H1 (cell line): ENCODE measurements at regions not wholly inside any gene's neighbourhood (a gene's known extent, or its start where the extent isn't known, plus 50 kb on each side); places are given as distances from the start of the nearest gene placed in this dataset.
"Not testable (repeated sequence)": the region's sequence is repeated elsewhere in the genome, so short reads cannot be mapped to it uniquely, and the experiment has no call there.

Experiments
- CTCF ChIA-PET: fragments of 300-600 bp; sonication (Branson Sonifier 250); formaldehyde crosslinking; loops from one replicate; lab custom pipeline; 2021; ENCODE audit not compliant: partially characterized antibody; lab: Charles Lee
- POLR2A ChIA-PET: fragments of 300-600 bp; sonication (Branson Sonifier 250); formaldehyde crosslinking; loops from one replicate; lab custom pipeline; 2021; ENCODE audit warnings: inconsistent platforms; ENCODE audit not compliant: partially characterized antibody; lab: Charles Lee
- DNase-seq, 2 experiments: peaks; one replicate each; pipeline versions ENCODE4 v3.0.0 to v3.0.0-alpha.2; 2010 to 2022; ENCODE audit warnings: low spot score in 2 of 2, low read depth in 1 of 2, mixed read lengths in 1 of 2
- FAIRE-seq: peaks from 2 replicates; lab custom pipeline; 2011; peaks lifted over from hg19 to GRCh38; lab: Jason Lieb, UNC
- H2AFZ ChIP-seq: 2 replicates; pipeline ENCODE4 v1.8.1; 2012; ENCODE audit warnings: low read length, inconsistent platforms
- H2AK5ac ChIP-seq: 2 replicates; pipeline ENCODE4 v1.6.1; 2013; ENCODE audit warnings: low read depth, low read length
- H2BK120ac ChIP-seq: replicated peaks from 2 replicates; pipeline ENCODE3; 2013; ENCODE audit warnings: low read depth, low read length, inconsistent platforms
- H2BK12ac ChIP-seq: 2 replicates; pipeline ENCODE4 v1.6.1; 2013; ENCODE audit warnings: low read depth, low read length
- H2BK15ac ChIP-seq: 2 replicates; pipeline ENCODE4 v1.6.1; 2013; ENCODE audit warnings: low read length
- H2BK20ac ChIP-seq: 2 replicates; pipeline ENCODE4 v1.6.1; 2013; ENCODE audit warnings: low read length
- H2BK5ac ChIP-seq: 2 replicates; pipeline ENCODE4 v1.6.1; 2013; ENCODE audit warnings: low read depth, low read length
- H3K14ac ChIP-seq: 2 replicates; pipeline ENCODE4 v1.6.1; 2013; ENCODE audit warnings: inconsistent platforms; ENCODE audit not compliant: insufficient read length
- H3K18ac ChIP-seq: 2 replicates; pipeline ENCODE4 v1.6.1; 2013; ENCODE audit warnings: low read length; ENCODE audit errors: extremely low read depth
- H3K23ac ChIP-seq: 2 replicates; pipeline ENCODE4 v1.6.1; 2013; ENCODE audit warnings: inconsistent platforms; ENCODE audit not compliant: insufficient read length
- H3K23me2 ChIP-seq: 2 replicates; pipeline ENCODE4 v1.6.1; 2013; ENCODE audit warnings: low read depth, low read length
- H3K27ac ChIP-seq: 2 replicates; pipeline ENCODE4 v1.6.1; 2011; ENCODE audit warnings: low read depth, low read length, inconsistent platforms
- H3K27me3 ChIP-seq, 4 experiments: replicated peaks in 1 of 4; 1 replicate in 1 of 4; 2 replicates in 3 of 4; pipeline versions ENCODE4 v1.6.1 to v1.8.1; 2011 to 2013; ENCODE audit warnings: low read length in 3 of 4, mild to moderate bottlenecking in 3 of 4, inconsistent platforms in 2 of 4, mixed read lengths in 2 of 4, moderate library complexity in 1 of 4; ENCODE audit not compliant: control insufficient read depth in 3 of 4, insufficient read depth in 3 of 4; ENCODE audit errors: extremely low read depth in 1 of 4
- H3K36me3 ChIP-seq, 4 experiments: 2 replicates each; pipeline versions ENCODE4 v1.6.1 to v1.8.1; 2011 to 2013; ENCODE audit warnings: mild to moderate bottlenecking in 4 of 4, low read length in 3 of 4, moderate library complexity in 2 of 4, control low read depth in 1 of 4, inconsistent platforms in 1 of 4; ENCODE audit not compliant: insufficient read depth in 4 of 4, control insufficient read depth in 2 of 4
- H3K4ac ChIP-seq: replicated peaks from 2 replicates; pipeline ENCODE3; 2013; ENCODE audit warnings: low read length, low read depth, mixed read lengths, inconsistent platforms; ENCODE audit not compliant: insufficient read length
- H3K4me1 ChIP-seq, 4 experiments: replicated peaks in 1 of 4; 1 replicate in 1 of 4; 2 replicates in 3 of 4; pipeline versions ENCODE4 v1.6.1 to v1.8.1; 2011 to 2013; ENCODE audit warnings: low read length in 3 of 4, inconsistent platforms in 2 of 4, mixed read lengths in 1 of 4; ENCODE audit not compliant: insufficient read depth in 4 of 4, control insufficient read depth in 3 of 4
- H3K4me2 ChIP-seq, 2 experiments: 2 replicates each; pipeline versions ENCODE4 v1.6.1 to v1.8.1; 2011 to 2013; ENCODE audit warnings: low read depth in 2 of 2, low read length in 2 of 2, control low read depth in 1 of 2, inconsistent platforms in 1 of 2, mild to moderate bottlenecking in 1 of 2; ENCODE audit not compliant: insufficient read depth in 1 of 2
- H3K4me3 ChIP-seq, 4 experiments: fragments of 200-600, 300-600 bp in 1 of 4; sonication (generic), shearing (Covaris generic), sonication (Bioruptor Twin) in 1 of 4; 2 replicates each; pipeline versions ENCODE4 v1.5.1 to v1.8.1; 2011 to 2016; ENCODE audit warnings: low read length in 4 of 4, low read depth in 3 of 4, control low read depth in 2 of 4, inconsistent platforms in 2 of 4, mild to moderate bottlenecking in 2 of 4, mixed read lengths in 1 of 4, moderate library complexity in 1 of 4; ENCODE audit not compliant: insufficient read depth in 2 of 4; ENCODE audit errors: extremely low read depth in 1 of 4
- H3K56ac ChIP-seq: replicated peaks from 2 replicates; pipeline ENCODE3; 2013; ENCODE audit warnings: low read depth, mild to moderate bottlenecking, mixed read lengths, low read length, inconsistent platforms; ENCODE audit not compliant: insufficient read length
- H3K79me1 ChIP-seq: 2 replicates; pipeline ENCODE4 v1.6.1; 2013; ENCODE audit warnings: low read depth, low read length, control low read depth
- H3K79me2 ChIP-seq, 2 experiments: 2 replicates each; pipeline versions ENCODE4 v1.6.1 to v1.8.1; 2012 to 2013; ENCODE audit warnings: low read length in 2 of 2, mild to moderate bottlenecking in 2 of 2, inconsistent platforms in 1 of 2; ENCODE audit not compliant: insufficient read depth in 2 of 2, control insufficient read depth in 1 of 2
- H3K9ac ChIP-seq, 4 experiments: replicated peaks in 1 of 4; 1 replicate in 1 of 4; 2 replicates in 3 of 4; pipeline versions ENCODE4 v1.6.1 to v1.8.1; 2011 to 2013; ENCODE audit warnings: low read depth in 3 of 4, low read length in 3 of 4, control low read depth in 2 of 4, mild to moderate bottlenecking in 2 of 4, moderate library complexity in 2 of 4, inconsistent platforms in 1 of 4; ENCODE audit errors: extremely low read depth in 1 of 4
- H3K9me3 ChIP-seq, 2 experiments: 2 replicates each; pipeline versions ENCODE4 v1.6.1 to v1.8.1; 2012 to 2013; ENCODE audit warnings: mild to moderate bottlenecking in 2 of 2, moderate library complexity in 2 of 2, control low read depth in 1 of 2, inconsistent platforms in 1 of 2, low read depth in 1 of 2, low read length in 1 of 2, mixed read lengths in 1 of 2; ENCODE audit not compliant: insufficient read depth in 2 of 2
- H4K20me1 ChIP-seq, 2 experiments: replicated peaks in 1 of 2; 2 replicates each; pipeline versions ENCODE3 to v1.8.1; 2011 to 2013; ENCODE audit warnings: inconsistent platforms in 2 of 2, low read length in 2 of 2, mild to moderate bottlenecking in 1 of 2; ENCODE audit not compliant: insufficient read depth in 2 of 2, control insufficient read depth in 1 of 2
- H4K5ac ChIP-seq: 2 replicates; pipeline ENCODE4 v1.6.1; 2013; ENCODE audit warnings: low read length, low read depth, mixed read lengths, inconsistent platforms; ENCODE audit not compliant: insufficient read length
- H4K8ac ChIP-seq: 2 replicates; pipeline ENCODE4 v1.8.0; 2013; ENCODE audit warnings: mild to moderate bottlenecking, moderate library complexity, low read length, inconsistent platforms; ENCODE audit not compliant: insufficient read depth; ENCODE audit errors: extremely low read depth
- H4K91ac ChIP-seq: replicated peaks from 2 replicates; pipeline ENCODE3; 2013; ENCODE audit warnings: low read length, mixed read lengths, inconsistent platforms; ENCODE audit not compliant: insufficient read length
- WGBS, 2 experiments: shearing (Covaris generic) in 1 of 2; methylation state at CpG; one replicate each; pipeline versions ENCODE4 v1.1.6 to v1.1.7; 2013 to 2015; ENCODE audit warnings: low lambda C conversion rate in 2 of 2, mixed read lengths in 2 of 2, inconsistent platforms in 1 of 2, low coverage in 1 of 2, missing lambda C conversion rate in 1 of 2; ENCODE audit not compliant: insufficient replicate concordance in 2 of 2, insufficient coverage in 1 of 2, insufficient read length in 1 of 2; ENCODE audit errors: extremely low coverage in 1 of 2, missing lambda C conversion rate in 1 of 2; 5-methylcytosine and 5-hydroxymethylcytosine counted together

- H4K8ac ChIP-seq, H3K4me2 ChIP-seq, H2BK120ac ChIP-seq, H4K20me1 ChIP-seq, CTCF ChIA-PET, H3K56ac ChIP-seq, H2BK20ac ChIP-seq, H4K5ac ChIP-seq, H2BK12ac ChIP-seq, H2AK5ac ChIP-seq, H3K23ac ChIP-seq, H3K36me3 ChIP-seq, H3K27ac ChIP-seq, H2BK5ac ChIP-seq, POLR2A ChIA-PET, H3K9ac ChIP-seq, H3K23me2 ChIP-seq, H3K4me1 ChIP-seq, H3K14ac ChIP-seq, FAIRE-seq, H3K79me2 ChIP-seq, H3K4ac ChIP-seq, H2BK15ac ChIP-seq, H3K9me3 ChIP-seq, H4K91ac ChIP-seq, H3K18ac ChIP-seq, H3K79me1 ChIP-seq, H3K27me3 ChIP-seq, H2AFZ ChIP-seq, H3K4me3 ChIP-seq: not testable (repeated sequence)
- peak in 1 of 2 experiments; percentile 0 for DNase-seq
- no CpG with 5 or more reads among the region's 42 CpGs for WGBS, 2 experiments
These were observed 170.8 kb downstream of the GTF2H2C_2 start for GRCh38 chr5:70585996-70586395.
